ENCODE measurements at regions not wholly inside any gene's neighbourhood (a gene's known extent, or its start where the extent isn't known, plus 50 kb on each side); places are given as distances from the start of the nearest gene placed in this dataset.

DNA sequence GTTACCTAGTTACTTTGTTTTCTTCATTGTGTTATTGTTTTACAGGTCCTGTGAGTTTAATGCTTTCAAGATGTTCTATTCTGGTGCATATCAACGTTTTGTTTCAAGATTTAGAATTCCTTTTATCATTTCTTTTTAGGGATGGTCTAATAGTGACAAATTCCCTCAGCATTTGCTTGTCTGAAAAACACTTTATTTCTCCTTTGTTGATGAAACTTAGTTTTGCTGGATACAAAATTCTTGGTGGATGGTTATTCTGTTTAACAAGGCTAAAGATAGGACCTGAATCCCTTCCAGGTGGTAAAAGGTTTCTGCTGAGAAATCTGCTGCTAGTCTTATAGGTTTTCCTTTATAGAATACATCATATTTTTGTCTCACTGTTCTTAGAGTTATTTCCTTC is 102.3 kb downstream of the RND3 start:
- DNase-seq (ENCODE audit: low spot score): no peak
- Mint-ChIP-seq H3K9me3 (peaks cover 6% of the 10 kb centered on the region), H3K27me3 (ENCODE audit: low read depth) (no peaks in the 10 kb centered on the region), H3K27ac (no peak overlapping the region), H3K4me3 (no peak overlapping the region), H3K36me3 (ENCODE audit: low read depth) (no peaks in the 10 kb centered on the region), H3K4me1 (ENCODE audit: low read depth) (no peaks in the 10 kb centered on the region)

- Mint-ChIP-seq H3K4me1 (ENCODE audit: low read depth) (no peaks in the 10 kb centered on the region), H3K4me3 (no peak overlapping the region), H3K9me3 (peaks cover 6% of the 10 kb centered on the region), H3K27me3 (ENCODE audit: low read depth) (no peaks in the 10 kb centered on the region), H3K27ac (no peak overlapping the region), H3K36me3 (ENCODE audit: low read depth) (no peaks in the 10 kb centered on the region)
- no peak for DNase-seq (ENCODE audit: low spot score)
Measured at GRCh38 chr2:150383587-150383986, 103.9 kb downstream of the RND3 start.

GRCh38 chr2:150379166-150379565 is 108.3 kb downstream of the RND3 start:
- Mint-ChIP-seq H3K9me3 (peaks cover 6% of the 10 kb centered on the region), H3K36me3 (ENCODE audit: low read depth) (no peaks in the 10 kb centered on the region), H3K27me3 (ENCODE audit: low read depth) (no peaks in the 10 kb centered on the region), H3K27ac (no peak overlapping the region), H3K4me3 (no peak overlapping the region), H3K4me1 (ENCODE audit: low read depth) (no peaks in the 10 kb centered on the region)
- DNase-seq (ENCODE audit: low spot score): no peak

DNA sequence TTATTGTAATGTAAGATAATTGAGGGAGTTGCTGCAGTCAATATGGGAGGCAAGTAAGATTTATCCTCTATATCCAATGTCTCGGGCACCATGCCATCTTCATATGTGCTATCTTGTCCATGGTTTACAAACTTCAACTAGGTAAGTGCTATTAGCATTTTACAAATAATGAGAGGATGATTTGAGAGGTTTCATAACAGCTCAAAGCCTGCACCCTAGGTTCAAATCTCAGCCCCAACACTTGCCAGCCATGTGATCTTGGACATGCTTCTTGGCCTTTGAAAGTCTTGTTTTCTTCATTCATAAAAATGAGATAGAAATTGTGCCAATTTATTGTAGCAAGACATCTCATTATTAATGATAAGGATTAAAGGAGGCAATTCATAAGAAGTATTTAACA is 108.8 kb downstream of the RND3 start:
- Mint-ChIP-seq H3K4me1 (ENCODE audit: low read depth) (no peaks in the 10 kb centered on the region), H3K4me3 (no peak overlapping the region), H3K27ac (no peak overlapping the region), H3K27me3 (ENCODE audit: low read depth) (no peaks in the 10 kb centered on the region), H3K9me3 (peaks cover 6% of the 10 kb centered on the region), H3K36me3 (ENCODE audit: low read depth) (no peaks in the 10 kb centered on the region)
- no peak for DNase-seq (ENCODE audit: low spot score)

DNA sequence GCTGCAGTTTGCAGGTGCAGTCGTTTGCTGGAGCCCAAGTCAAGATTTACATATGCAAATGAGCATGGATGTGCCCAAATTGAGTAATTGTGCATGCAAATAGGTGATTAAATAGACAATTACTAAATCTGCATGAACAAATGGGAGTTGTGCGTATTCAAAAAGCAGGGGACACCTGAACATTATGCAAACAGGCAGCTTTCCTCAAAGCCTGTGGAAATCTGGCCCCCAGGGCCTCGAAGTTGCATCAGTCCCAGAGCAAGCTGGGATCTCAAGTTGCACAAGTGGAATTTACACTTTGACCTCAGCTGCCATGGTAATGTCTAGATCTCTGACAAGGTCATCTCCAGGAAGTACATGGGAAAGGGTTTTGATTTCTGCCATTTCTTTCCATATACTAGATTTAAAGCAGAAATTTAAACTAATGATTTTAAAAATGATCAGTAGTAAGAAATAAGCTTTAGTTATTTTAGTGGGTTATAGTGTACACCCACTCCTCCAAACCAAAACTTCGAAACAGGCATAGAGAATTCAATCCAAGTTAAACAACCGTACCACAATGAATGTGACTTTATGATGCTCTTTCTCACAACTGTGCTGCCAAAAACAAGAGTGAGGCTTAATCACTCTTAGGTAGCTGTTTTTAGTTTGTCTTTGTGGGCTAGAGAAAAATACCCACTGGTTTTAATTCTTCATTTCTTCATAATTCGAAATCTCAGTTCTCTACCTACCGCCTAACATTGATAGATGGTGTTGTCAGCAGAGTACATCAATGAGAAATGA is 110.7 kb downstream of the RND3 start:
- no peak for DNase-seq (ENCODE audit: low spot score)
- Mint-ChIP-seq H3K9me3 (no peaks in the 10 kb centered on the region), H3K27ac (no peak overlapping the region), H3K27me3 (ENCODE audit: low read depth) (no peaks in the 10 kb centered on the region), H3K4me1 (ENCODE audit: low read depth) (no peaks in the 10 kb centered on the region), H3K36me3 (ENCODE audit: low read depth) (no peaks in the 10 kb centered on the region), H3K4me3 (no peak overlapping the region)

- DNase-seq (ENCODE audit: low spot score): no peak
- H3K4me1 Mint-ChIP-seq (ENCODE audit: low read depth): no peaks in the 10 kb centered on the region
- H3K4me3 Mint-ChIP-seq: no peak overlapping the region
- H3K9me3 Mint-ChIP-seq: no peaks in the 10 kb centered on the region
- H3K27ac Mint-ChIP-seq: no peak overlapping the region
- H3K36me3 Mint-ChIP-seq (ENCODE audit: low read depth): no peaks in the 10 kb centered on the region
- no peaks in the 10 kb centered on the region for H3K27me3 Mint-ChIP-seq (ENCODE audit: low read depth)
Measured at GRCh38 chr2:150375333-150375732, 112.1 kb downstream of the RND3 start.

DNA sequence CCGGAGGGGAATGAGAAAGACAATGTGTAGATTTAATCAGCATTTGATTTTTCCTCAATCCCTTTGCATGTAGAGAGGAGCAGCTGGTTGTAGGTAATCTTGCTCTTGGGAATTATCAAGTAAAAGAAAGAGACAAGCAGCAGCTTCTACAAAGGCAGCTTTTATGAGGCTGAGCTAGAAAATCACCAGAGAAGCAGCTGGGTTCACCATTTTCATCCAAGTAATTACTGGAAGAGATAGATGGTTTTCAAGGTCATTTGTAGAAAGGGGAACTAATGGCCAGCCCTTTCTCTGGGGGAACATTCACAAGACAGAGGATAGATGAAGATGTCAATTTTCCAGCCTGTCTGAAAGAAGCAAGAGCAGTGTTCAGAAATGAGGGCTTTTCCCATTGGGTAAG is 113.0 kb downstream of the RND3 start:
- no peaks in the 10 kb centered on the region for H3K9me3 Mint-ChIP-seq
- H3K4me1 Mint-ChIP-seq (ENCODE audit: low read depth): no peaks in the 10 kb centered on the region
- no peak overlapping the region for H3K4me3 Mint-ChIP-seq
- H3K27ac Mint-ChIP-seq: no peak overlapping the region
- no peaks in the 10 kb centered on the region for H3K36me3 Mint-ChIP-seq (ENCODE audit: low read depth)
- H3K27me3 Mint-ChIP-seq (ENCODE audit: low read depth): no peaks in the 10 kb centered on the region
- DNase-seq (ENCODE audit: low spot score): no peak

DNA sequence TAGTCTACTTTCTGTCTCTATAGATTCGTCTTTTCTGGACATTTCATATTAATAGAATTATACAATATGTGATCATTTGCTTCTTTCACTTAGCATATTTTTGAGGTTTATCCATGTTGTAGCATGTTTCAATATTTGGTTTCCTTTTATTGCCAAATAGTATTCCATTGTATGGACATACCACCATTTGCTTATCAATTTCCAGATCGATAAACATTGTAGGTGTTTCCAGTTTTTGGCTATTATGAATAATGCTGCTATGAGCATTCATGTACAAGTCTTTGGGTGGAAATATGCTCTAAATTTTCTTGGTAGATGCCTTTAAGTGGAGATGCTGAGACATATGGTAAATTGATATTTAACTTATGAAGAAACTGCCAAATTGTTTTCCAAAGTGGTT is 114.1 kb downstream of the RND3 start:
- Mint-ChIP-seq H3K27me3 (ENCODE audit: low read depth) (no peaks in the 10 kb centered on the region), H3K27ac (no peak overlapping the region), H3K4me3 (no peak overlapping the region), H3K36me3 (ENCODE audit: low read depth) (no peaks in the 10 kb centered on the region), H3K4me1 (ENCODE audit: low read depth) (no peaks in the 10 kb centered on the region), H3K9me3 (no peaks in the 10 kb centered on the region)
- no peak for DNase-seq (ENCODE audit: low spot score)

DNA sequence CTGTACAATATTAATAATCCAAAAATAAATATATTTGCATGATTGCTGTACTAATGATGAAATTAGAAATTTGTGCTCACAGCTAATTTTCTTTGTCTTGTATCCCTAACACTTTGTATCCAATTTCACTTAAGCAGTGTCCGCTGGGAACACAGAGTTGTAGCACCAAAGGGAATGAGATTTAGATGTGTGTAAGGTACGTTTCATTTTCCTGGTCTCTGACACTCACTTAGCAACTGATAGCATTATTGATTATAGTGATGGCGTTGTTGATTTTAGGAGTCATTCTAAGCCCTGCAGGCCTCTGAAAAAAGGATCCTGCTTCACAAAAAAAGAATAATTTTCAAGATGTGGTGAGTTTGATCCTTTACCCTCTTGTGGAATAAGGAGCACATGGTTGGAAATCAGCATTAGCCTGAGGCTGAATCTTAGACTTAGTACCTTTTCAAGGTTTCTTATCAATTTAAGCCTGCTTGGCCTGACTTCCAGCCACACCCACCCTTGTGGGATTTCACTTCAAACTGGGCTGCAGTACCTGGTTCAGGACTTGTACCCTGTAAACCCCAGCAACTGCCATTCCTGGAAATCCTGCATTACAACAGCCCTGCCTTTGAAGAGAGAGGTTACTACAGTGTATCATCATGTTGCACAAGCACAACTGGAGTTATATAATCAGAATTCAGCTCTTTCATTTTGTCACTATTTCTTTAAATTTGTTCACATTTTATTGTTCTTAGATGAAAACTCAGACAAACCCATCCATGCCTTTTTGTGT is 116.2 kb downstream of the RND3 start:
- H3K36me3 Mint-ChIP-seq (ENCODE audit: low read depth): no peaks in the 10 kb centered on the region
- H3K4me3 Mint-ChIP-seq: no peak overlapping the region
- H3K9me3 Mint-ChIP-seq: no peaks in the 10 kb centered on the region
- no peak for DNase-seq (ENCODE audit: low spot score)
- H3K27me3 Mint-ChIP-seq (ENCODE audit: low read depth): no peaks in the 10 kb centered on the region
- H3K27ac Mint-ChIP-seq: no peak overlapping the region
- no peaks in the 10 kb centered on the region for H3K4me1 Mint-ChIP-seq (ENCODE audit: low read depth)

DNA sequence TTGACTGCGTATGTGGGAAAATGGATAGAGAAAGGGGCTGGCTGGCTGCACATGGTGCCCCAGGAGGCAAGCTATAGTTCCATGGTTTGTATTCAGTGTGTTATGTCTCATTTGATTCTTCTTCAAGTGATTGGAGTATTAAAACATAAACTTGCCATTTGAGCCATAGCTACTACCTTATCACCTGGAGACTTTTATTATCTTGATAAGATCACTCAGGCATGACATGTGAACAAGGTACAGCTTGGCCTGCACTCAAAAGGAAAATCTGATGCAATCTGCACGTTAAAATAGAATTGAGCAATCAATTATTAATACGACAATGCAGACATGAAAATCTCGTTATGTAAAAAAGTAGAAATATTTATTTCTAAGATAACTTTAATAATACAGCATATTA is 116.9 kb downstream of the RND3 start:
- no peak for DNase-seq (ENCODE audit: low spot score)
- no peaks in the 10 kb centered on the region for H3K27me3 Mint-ChIP-seq (ENCODE audit: low read depth)
- H3K4me1 Mint-ChIP-seq (ENCODE audit: low read depth): no peaks in the 10 kb centered on the region
- no peaks in the 10 kb centered on the region for H3K9me3 Mint-ChIP-seq
- no peak overlapping the region for H3K27ac Mint-ChIP-seq
- no peak overlapping the region for H3K4me3 Mint-ChIP-seq
- H3K36me3 Mint-ChIP-seq (ENCODE audit: low read depth): no peaks in the 10 kb centered on the region

DNA sequence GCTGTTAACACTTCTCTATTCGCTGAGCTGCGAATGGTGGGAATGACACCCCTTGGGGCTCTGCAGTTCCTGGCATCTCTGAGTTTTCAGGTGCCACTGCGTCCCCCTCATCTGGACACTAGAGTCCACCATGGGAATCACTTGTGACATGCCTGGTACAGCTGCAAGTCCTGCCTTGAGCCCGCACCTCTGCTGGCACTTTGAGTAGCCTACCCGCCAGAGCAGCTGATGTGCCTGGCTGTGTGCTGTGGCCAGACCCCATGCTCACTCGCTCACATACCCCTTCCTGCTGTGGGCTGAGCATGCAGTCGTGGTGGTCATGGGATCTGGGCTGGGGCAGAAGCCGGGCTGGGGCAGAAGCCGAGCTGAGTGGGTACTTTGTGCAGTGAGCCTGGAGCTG is 117.6 kb downstream of the RND3 start:
- H3K27me3 Mint-ChIP-seq (ENCODE audit: low read depth): no peaks in the 10 kb centered on the region
- H3K4me3 Mint-ChIP-seq: no peak overlapping the region
- H3K36me3 Mint-ChIP-seq (ENCODE audit: low read depth): no peaks in the 10 kb centered on the region
- no peaks in the 10 kb centered on the region for H3K4me1 Mint-ChIP-seq (ENCODE audit: low read depth)
- no peak for DNase-seq (ENCODE audit: low spot score)
- H3K9me3 Mint-ChIP-seq: no peaks in the 10 kb centered on the region
- H3K27ac Mint-ChIP-seq: no peak overlapping the region

GRCh38 chr2:150358468-150358807 is 129.0 kb downstream of the RND3 start:
- no peak overlapping the region for H3K27ac Mint-ChIP-seq
- H3K36me3 Mint-ChIP-seq (ENCODE audit: low read depth): no peaks in the 10 kb centered on the region
- no peaks in the 10 kb centered on the region for H3K27me3 Mint-ChIP-seq (ENCODE audit: low read depth)
- no peak for DNase-seq (ENCODE audit: low spot score)
- H3K4me1 Mint-ChIP-seq (ENCODE audit: low read depth): no peaks in the 10 kb centered on the region
- peaks cover 4% of the 10 kb centered on the region for H3K9me3 Mint-ChIP-seq
- H3K4me3 Mint-ChIP-seq: no peak overlapping the region

GRCh38 chr2:150357770-150358467 is 129.5 kb downstream of the RND3 start:
- H3K27me3 Mint-ChIP-seq (ENCODE audit: low read depth): no peaks in the 10 kb centered on the region
- DNase-seq (ENCODE audit: low spot score): no peak
- no peaks in the 10 kb centered on the region for H3K4me1 Mint-ChIP-seq (ENCODE audit: low read depth)
- H3K36me3 Mint-ChIP-seq (ENCODE audit: low read depth): no peaks in the 10 kb centered on the region
- peaks cover 4% of the 10 kb centered on the region for H3K9me3 Mint-ChIP-seq
- H3K27ac Mint-ChIP-seq: no peak overlapping the region
- H3K4me3 Mint-ChIP-seq: no peak overlapping the region

GRCh38 chr2:150355440-150355839 is 132.0 kb downstream of the RND3 start:
- Mint-ChIP-seq H3K36me3 (ENCODE audit: low read depth) (no peaks in the 10 kb centered on the region), H3K27me3 (ENCODE audit: low read depth) (no peaks in the 10 kb centered on the region), H3K4me3 (no peak overlapping the region), H3K9me3 (no peaks in the 10 kb centered on the region), H3K4me1 (ENCODE audit: low read depth) (no peaks in the 10 kb centered on the region), H3K27ac (no peak overlapping the region)
- DNase-seq (ENCODE audit: low spot score): no peak
